ENCODE measurements at regions not wholly inside any gene's neighbourhood (a gene's known extent, or its start where the extent isn't known, plus 50 kb on each side); places are given as distances from the start of the nearest gene placed in this dataset.

DNA sequence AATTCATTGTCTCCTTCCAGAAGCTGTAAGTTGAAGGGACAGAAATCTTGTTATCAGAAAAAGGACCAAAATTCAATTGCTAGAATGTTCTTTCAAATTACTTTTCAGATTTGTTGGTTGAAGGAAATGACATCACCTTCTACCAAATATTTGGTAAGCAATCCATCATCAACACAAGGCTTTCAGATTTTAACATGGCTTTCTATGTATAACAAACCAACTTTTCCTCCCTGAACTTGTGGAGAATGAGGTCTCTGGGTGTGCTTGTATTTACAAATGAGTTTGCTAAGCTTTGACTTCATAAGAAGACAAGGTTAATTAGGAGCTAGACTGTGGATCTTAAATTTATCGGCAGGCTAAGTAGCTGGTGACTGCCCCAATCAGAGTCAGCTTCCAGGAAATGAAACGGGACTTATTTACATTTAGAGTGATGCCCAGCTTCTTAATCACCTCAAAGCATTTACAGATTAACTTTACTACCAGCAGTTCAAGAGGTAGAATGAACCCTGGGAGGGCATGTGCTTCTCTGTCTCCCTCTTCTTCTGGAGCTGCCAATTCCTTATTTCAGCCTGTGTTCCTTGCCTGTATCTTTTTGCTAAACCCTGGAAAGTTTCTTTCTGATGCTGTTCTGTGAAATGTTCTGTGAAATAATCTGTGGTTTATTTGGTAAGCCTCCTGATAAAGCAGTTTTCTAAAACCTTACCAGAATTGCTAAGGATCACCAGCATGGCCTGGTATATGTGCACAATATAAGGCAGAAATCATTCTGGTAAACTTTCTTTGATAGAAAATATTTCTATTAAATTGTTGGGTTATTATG lies 248.8 kb upstream of the FZD8 start:
- TF ChIP-seq ZBTB7A (IDR thresholded peaks at IDR 0.05; ENCODE audit: low read depth) = no peak
- no peak for TF ChIP-seq TEAD4 (IDR thresholded peaks at IDR 0.05)
- TF ChIP-seq CREB1 (IDR thresholded peaks at IDR 0.05; ENCODE audit: low read depth) = no peak
- TF ChIP-seq, protein P1, sequence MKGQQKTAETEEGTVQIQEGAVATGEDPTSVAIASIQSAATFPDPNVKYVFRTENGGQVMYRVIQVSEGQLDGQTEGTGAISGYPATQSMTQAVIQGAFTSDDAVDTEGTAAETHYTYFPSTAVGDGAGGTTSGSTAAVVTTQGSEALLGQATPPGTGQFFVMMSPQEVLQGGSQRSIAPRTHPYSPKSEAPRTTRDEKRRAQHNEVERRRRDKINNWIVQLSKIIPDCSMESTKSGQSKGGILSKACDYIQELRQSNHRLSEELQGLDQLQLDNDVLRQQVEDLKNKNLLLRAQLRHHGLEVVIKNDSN (IDR thresholded peaks at IDR 0.05) = no peak
- TF ChIP-seq TAF1 (IDR thresholded peaks at IDR 0.05; ENCODE audit: low read depth) = no peak
- no peak for TF ChIP-seq NFIC (IDR thresholded peaks at IDR 0.05)

DNA sequence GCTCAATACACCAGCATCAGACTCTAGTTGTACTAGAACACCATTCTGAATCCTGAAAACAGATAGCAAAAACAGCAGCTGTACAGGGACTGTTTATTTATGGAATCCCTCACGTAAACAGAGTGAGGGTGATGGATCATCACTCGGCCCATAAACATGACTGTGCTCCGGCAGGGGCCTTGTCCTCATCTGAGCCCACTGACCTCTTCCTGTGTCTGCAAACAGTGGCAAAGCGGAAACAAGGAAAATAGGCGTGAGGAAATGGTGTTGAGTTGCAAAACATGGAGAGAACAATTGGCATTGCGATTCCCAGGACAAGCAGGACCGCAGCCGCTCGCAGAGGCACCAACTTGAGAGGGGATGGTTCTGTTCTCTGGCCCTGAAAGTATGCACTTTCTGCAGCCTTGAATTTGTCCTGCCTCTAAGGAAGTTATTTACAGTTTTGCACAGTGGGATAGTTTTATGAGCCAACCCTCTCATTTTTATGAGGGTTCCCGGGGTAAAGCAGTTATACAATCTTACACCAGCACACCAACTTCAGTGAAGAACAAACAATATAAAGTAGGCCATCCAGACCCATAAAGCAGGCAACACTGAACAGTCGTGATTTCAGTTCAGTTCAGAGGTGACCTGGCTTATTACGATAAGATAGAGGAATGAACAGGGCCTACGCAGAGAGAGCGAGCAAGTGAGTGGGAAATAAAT lies 248.0 kb upstream of the FZD8 start:
- no peak for TF ChIP-seq TEAD4 (IDR thresholded peaks at IDR 0.05)
- TF ChIP-seq CREB1 (IDR thresholded peaks at IDR 0.05; ENCODE audit: low read depth) = no peak
- no peak for TF ChIP-seq TAF1 (IDR thresholded peaks at IDR 0.05; ENCODE audit: low read depth)
- TF ChIP-seq CEBPB (IDR thresholded peaks at IDR 0.05) = no peak
- TF ChIP-seq, protein P2, sequence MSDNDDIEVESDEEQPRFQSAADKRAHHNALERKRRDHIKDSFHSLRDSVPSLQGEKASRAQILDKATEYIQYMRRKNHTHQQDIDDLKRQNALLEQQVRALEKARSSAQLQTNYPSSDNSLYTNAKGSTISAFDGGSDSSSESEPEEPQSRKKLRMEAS (IDR thresholded peaks at IDR 0.05) = no peak
- no peak for TF ChIP-seq EP300 (IDR thresholded peaks at IDR 0.05; ENCODE audit: borderline replicate concordance)
- no peak for TF ChIP-seq TCF12 (IDR thresholded peaks at IDR 0.05; ENCODE audit: low read depth)
- TF ChIP-seq, protein P1 (IDR thresholded peaks at IDR 0.05) = no peak
- no peak for TF ChIP-seq NFIC (IDR thresholded peaks at IDR 0.05)
- TF ChIP-seq EGR1 (IDR thresholded peaks at IDR 0.05) = no peak
- TF ChIP-seq RAD21 (IDR thresholded peaks at IDR 0.05; ENCODE audit: low read depth) = no peak
- TF ChIP-seq, protein P3, sequence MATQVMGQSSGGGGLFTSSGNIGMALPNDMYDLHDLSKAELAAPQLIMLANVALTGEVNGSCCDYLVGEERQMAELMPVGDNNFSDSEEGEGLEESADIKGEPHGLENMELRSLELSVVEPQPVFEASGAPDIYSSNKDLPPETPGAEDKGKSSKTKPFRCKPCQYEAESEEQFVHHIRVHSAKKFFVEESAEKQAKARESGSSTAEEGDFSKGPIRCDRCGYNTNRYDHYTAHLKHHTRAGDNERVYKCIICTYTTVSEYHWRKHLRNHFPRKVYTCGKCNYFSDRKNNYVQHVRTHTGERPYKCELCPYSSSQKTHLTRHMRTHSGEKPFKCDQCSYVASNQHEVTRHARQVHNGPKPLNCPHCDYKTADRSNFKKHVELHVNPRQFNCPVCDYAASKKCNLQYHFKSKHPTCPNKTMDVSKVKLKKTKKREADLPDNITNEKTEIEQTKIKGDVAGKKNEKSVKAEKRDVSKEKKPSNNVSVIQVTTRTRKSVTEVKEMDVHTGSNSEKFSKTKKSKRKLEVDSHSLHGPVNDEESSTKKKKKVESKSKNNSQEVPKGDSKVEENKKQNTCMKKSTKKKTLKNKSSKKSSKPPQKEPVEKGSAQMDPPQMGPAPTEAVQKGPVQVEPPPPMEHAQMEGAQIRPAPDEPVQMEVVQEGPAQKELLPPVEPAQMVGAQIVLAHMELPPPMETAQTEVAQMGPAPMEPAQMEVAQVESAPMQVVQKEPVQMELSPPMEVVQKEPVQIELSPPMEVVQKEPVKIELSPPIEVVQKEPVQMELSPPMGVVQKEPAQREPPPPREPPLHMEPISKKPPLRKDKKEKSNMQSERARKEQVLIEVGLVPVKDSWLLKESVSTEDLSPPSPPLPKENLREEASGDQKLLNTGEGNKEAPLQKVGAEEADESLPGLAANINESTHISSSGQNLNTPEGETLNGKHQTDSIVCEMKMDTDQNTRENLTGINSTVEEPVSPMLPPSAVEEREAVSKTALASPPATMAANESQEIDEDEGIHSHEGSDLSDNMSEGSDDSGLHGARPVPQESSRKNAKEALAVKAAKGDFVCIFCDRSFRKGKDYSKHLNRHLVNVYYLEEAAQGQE (IDR thresholded peaks at IDR 0.05; ENCODE audit: low read depth) = no peak
- no peak for TF ChIP-seq ZBTB7A (IDR thresholded peaks at IDR 0.05; ENCODE audit: low read depth)
- no peak for TF ChIP-seq YY1 (IDR thresholded peaks at IDR 0.05; ENCODE audit: low read depth)
- TF ChIP-seq FOXM1 (IDR thresholded peaks at IDR 0.05; ENCODE audit: borderline replicate concordance, low read depth) = no peak

DNA sequence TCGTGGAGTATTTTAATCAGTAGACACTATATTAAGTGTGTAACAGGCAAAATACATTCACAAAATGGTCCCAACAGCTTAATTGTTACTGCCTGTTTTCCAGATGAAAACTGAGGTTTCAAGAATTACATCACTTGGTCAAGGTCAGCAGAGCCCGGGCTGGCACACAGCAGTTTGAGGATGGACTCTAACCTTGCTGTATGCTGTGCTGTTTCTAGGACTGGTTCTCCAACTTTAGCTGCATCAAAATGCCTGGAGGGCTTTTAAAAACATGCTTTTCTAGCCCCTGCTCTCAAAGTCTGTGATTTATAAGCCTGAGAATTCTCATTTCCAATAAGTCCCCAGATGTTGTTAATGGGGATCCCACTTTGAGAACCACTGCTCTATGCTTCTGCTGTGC lies 247.1 kb upstream of the FZD8 start:
- TF ChIP-seq, protein P3 (IDR thresholded peaks at IDR 0.05; ENCODE audit: low read depth) = no peak
- TF ChIP-seq TEAD4 (IDR thresholded peaks at IDR 0.05) = no peak
- no peak for TF ChIP-seq TAF1 (IDR thresholded peaks at IDR 0.05; ENCODE audit: low read depth)
- TF ChIP-seq YY1 (IDR thresholded peaks at IDR 0.05; ENCODE audit: low read depth) = no peak
- TF ChIP-seq NFIC (IDR thresholded peaks at IDR 0.05) = no peak
- TF ChIP-seq CEBPB (IDR thresholded peaks at IDR 0.05) = no peak
- no peak for TF ChIP-seq TCF12 (IDR thresholded peaks at IDR 0.05; ENCODE audit: low read depth)
- TF ChIP-seq, protein P1 (IDR thresholded peaks at IDR 0.05) = no peak
- TF ChIP-seq, protein P2 (IDR thresholded peaks at IDR 0.05) = no peak
- TF ChIP-seq EGR1 (IDR thresholded peaks at IDR 0.05) = no peak

DNA sequence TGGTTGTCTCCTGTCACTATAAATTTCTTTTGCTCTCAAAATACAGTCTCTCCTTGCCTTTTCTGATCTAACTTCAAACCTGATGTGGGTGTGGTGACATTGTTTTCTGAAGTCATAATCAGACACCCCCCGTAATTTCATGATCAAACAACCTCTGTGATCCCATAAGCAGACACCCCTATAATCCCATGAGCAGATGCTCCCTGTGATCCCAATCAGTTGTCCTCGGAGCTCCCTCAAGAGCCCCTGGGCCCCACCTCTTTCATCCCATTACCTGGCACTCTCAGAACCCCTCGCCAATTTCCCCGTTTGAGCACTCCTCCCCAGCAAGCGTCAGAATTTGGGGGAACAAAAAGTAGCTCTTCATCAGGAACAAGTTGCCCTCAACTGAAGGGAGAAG lies 246.3 kb upstream of the FZD8 start:
- no peak for TF ChIP-seq EGR1 (IDR thresholded peaks at IDR 0.05)
- TF ChIP-seq, protein P3 (IDR thresholded peaks at IDR 0.05; ENCODE audit: low read depth) = no peak
